SIG-M5 treated with dmso at 0.1 percent for 504 hours (cell line): ENCODE measurements at regions not wholly inside any gene's neighbourhood (a gene's known extent, or its start where the extent isn't known, plus 50 kb on each side); places are given as distances from the start of the nearest gene placed in this dataset.
"Not testable (repeated sequence)": the region's sequence is repeated elsewhere in the genome, so short reads cannot be mapped to it uniquely, and the experiment has no call there.

Experiments used
- DNase-seq: peaks from one replicate; lab custom pipeline; 2025; ENCODE audit not compliant: unreplicated experiment; lab: John Stamatoyannopoulos, UW

GRCh38 chr13:112256716-112257494 lies 119.2 kb upstream of the SPACA7 start:
- DNase-seq, result no peak

- DNase-seq, result no peak
Observed at GRCh38 chr13:112259511-112259910, 116.6 kb upstream of the SPACA7 start.

GRCh38 chr13:112260108-112261055 lies 115.8 kb upstream of the SPACA7 start:
- no peak for DNase-seq

GRCh38 chr13:112261924-112262323 lies 114.2 kb upstream of the SPACA7 start:
- DNase-seq, result no peak

GRCh38 chr13:112263152-112263551 lies 113.0 kb upstream of the SPACA7 start:
- DNase-seq, result no peak

GRCh38 chr13:112267660-112268059 lies 108.5 kb upstream of the SPACA7 start:
- no peak for DNase-seq

- no peak for DNase-seq
Observed at GRCh38 chr13:112270951-112271350, 105.2 kb upstream of the SPACA7 start.

- not testable (repeated sequence) for DNase-seq
Observed at GRCh38 chr13:112286733-112287132, 89.4 kb upstream of the SPACA7 start.

GRCh38 chr13:112320303-112320702 lies 55.9 kb upstream of the SPACA7 start:
- DNase-seq, result no peak

GRCh38 chr13:112322557-112322956 lies 53.6 kb upstream of the SPACA7 start:
- no peak for DNase-seq

GRCh38 chr13:112324116-112324515 lies 52.0 kb upstream of the SPACA7 start:
- no peak for DNase-seq

- no peak for DNase-seq
Observed at GRCh38 chr13:112325142-112325808, 50.9 kb upstream of the SPACA7 start.

- DNase-seq, result no peak
Observed at GRCh38 chr13:112325920-112326645, 50.1 kb upstream of the SPACA7 start.
